ENCODE measurements at regions not wholly inside any gene's neighbourhood (a gene's known extent, or its start where the extent isn't known, plus 50 kb on each side); places are given as distances from the start of the nearest gene placed in this dataset.

DNA sequence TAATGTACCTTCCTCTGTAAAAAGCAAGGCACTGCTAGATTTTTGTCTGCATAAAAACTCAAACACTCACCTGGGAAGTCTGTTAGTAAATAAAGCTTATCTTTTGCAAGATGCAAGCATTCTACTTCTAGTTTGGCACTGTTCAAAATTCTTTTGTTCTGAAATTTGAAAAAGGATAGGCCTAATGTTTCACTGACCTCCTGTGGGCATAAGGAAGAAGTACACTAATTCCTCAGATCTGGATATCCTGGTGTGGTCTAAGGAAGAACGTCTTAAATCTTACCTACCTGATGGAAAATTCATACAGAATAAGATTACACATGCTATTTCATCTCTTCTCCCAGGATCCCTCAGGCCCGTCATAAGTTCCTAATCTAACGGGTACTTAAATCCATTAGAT, 93.5 kb upstream of the CAMK1G start:
- no peaks in the 10 kb centered on the region for H3K79me2 ChIP-seq (ENCODE audit: insufficient read depth, low read length)
- DNase-seq (ENCODE audit: low read depth) (peak; percentile 9), FAIRE-seq (peak; percentile 50)
- no peaks in the 10 kb centered on the region for H3K27me3 ChIP-seq (ENCODE audit: insufficient read depth, low read length)
- H3K4me2 ChIP-seq (ENCODE audit: low read length) = no peak overlapping the region
- H3K27me3 Mint-ChIP-seq (ENCODE audit: low read depth, unreplicated experiment) = no peaks in the 10 kb centered on the region
- H3K36me3 Mint-ChIP-seq (ENCODE audit: low read depth, unreplicated experiment) = no peaks in the 10 kb centered on the region
- peaks cover 5% of the 10 kb centered on the region for H3K4me1 ChIP-seq (ENCODE audit: insufficient read depth, low read length)
- no peaks in the 10 kb centered on the region for H4K20me1 ChIP-seq (ENCODE audit: insufficient read depth, low read length)
- peaks cover 11% of the 10 kb centered on the region for H3K4me1 Mint-ChIP-seq (ENCODE audit: low read depth, unreplicated experiment)
- H3K36me3 ChIP-seq (ENCODE audit: insufficient read depth, low read length) = no peaks in the 10 kb centered on the region
- H3K4me3 ChIP-seq (ENCODE audit: insufficient read depth, low read depth, low read length) = no peak overlapping the region
- H3K27ac Mint-ChIP-seq (ENCODE audit: unreplicated experiment) = no peak overlapping the region
- no peak overlapping the region for H2AFZ ChIP-seq (ENCODE audit: low read depth, low read length)
- H3K27ac ChIP-seq (ENCODE audit: low read depth, low read length) = no peak overlapping the region
- no peaks in the 10 kb centered on the region for H3K9me3 ChIP-seq (ENCODE audit: insufficient read depth, low read depth, low read length)
- no peak for TF ChIP-seq EZH2 (IDR thresholded peaks at IDR 0.05; ENCODE audit: insufficient read depth, low read length)
- TF ChIP-seq, protein P1, sequence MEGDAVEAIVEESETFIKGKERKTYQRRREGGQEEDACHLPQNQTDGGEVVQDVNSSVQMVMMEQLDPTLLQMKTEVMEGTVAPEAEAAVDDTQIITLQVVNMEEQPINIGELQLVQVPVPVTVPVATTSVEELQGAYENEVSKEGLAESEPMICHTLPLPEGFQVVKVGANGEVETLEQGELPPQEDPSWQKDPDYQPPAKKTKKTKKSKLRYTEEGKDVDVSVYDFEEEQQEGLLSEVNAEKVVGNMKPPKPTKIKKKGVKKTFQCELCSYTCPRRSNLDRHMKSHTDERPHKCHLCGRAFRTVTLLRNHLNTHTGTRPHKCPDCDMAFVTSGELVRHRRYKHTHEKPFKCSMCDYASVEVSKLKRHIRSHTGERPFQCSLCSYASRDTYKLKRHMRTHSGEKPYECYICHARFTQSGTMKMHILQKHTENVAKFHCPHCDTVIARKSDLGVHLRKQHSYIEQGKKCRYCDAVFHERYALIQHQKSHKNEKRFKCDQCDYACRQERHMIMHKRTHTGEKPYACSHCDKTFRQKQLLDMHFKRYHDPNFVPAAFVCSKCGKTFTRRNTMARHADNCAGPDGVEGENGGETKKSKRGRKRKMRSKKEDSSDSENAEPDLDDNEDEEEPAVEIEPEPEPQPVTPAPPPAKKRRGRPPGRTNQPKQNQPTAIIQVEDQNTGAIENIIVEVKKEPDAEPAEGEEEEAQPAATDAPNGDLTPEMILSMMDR (IDR thresholded peaks at IDR 0.05; ENCODE audit: insufficient read depth, low read depth, low read length) = peak; percentile 65
- peaks cover 2% of the 10 kb centered on the region for H3K9me3 Mint-ChIP-seq (ENCODE audit: unreplicated experiment)
- H3K9ac ChIP-seq (ENCODE audit: low read length) = no peak overlapping the region
- no peak overlapping the region for H3K4me3 Mint-ChIP-seq (ENCODE audit: unreplicated experiment)

DNA sequence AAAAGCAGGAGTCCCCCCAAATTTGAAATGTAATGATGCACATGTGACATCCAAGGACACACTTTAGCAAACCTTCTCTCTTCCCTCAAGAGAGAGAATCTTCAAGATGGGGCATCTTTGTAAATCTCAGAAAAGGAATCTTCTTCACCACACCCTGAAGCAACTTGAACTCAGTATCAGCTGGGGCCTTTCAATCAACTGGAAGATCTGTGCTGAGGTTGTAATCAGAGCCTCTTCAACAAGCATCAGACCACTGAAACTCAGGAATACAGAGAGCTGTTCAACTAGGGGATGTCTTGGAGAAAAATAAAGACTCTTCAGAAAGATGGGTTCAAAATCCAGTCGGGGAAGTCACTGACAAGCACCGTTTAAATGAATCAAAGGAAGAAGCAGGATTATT, 92.5 kb upstream of the CAMK1G start:
- no peak for DNase-seq (ENCODE audit: low read depth)
- no peak overlapping the region for H2AFZ ChIP-seq (ENCODE audit: low read depth, low read length)
- H3K4me1 Mint-ChIP-seq (ENCODE audit: low read depth, unreplicated experiment) = peaks cover 11% of the 10 kb centered on the region
- H3K4me3 ChIP-seq (ENCODE audit: insufficient read depth, low read depth, low read length) = no peak overlapping the region
- H3K27ac ChIP-seq (ENCODE audit: low read depth, low read length) = no peak overlapping the region
- H3K79me2 ChIP-seq (ENCODE audit: insufficient read depth, low read length) = no peaks in the 10 kb centered on the region
- no peaks in the 10 kb centered on the region for H3K27me3 Mint-ChIP-seq (ENCODE audit: low read depth, unreplicated experiment)
- no peak overlapping the region for H3K9ac ChIP-seq (ENCODE audit: low read length)
- no peaks in the 10 kb centered on the region for H3K36me3 ChIP-seq (ENCODE audit: insufficient read depth, low read length)
- H3K4me3 Mint-ChIP-seq (ENCODE audit: unreplicated experiment) = no peak overlapping the region
- H4K20me1 ChIP-seq (ENCODE audit: insufficient read depth, low read length) = no peaks in the 10 kb centered on the region
- no peaks in the 10 kb centered on the region for H3K27me3 ChIP-seq (ENCODE audit: insufficient read depth, low read length)
- H3K27ac Mint-ChIP-seq (ENCODE audit: unreplicated experiment) = no peak overlapping the region
- H3K4me2 ChIP-seq (ENCODE audit: low read length) = no peak overlapping the region
- no peaks in the 10 kb centered on the region for H3K36me3 Mint-ChIP-seq (ENCODE audit: low read depth, unreplicated experiment)
- H3K4me1 ChIP-seq (ENCODE audit: insufficient read depth, low read length) = peaks cover 5% of the 10 kb centered on the region
- FAIRE-seq = no peak
- H3K9me3 Mint-ChIP-seq (ENCODE audit: unreplicated experiment) = peaks cover 2% of the 10 kb centered on the region
- no peaks in the 10 kb centered on the region for H3K9me3 ChIP-seq (ENCODE audit: insufficient read depth, low read depth, low read length)
- no peak for TF ChIP-seq EZH2 (IDR thresholded peaks at IDR 0.05; ENCODE audit: insufficient read depth, low read length)
- TF ChIP-seq, protein P1 (IDR thresholded peaks at IDR 0.05; ENCODE audit: insufficient read depth, low read depth, low read length) = no peak

DNA sequence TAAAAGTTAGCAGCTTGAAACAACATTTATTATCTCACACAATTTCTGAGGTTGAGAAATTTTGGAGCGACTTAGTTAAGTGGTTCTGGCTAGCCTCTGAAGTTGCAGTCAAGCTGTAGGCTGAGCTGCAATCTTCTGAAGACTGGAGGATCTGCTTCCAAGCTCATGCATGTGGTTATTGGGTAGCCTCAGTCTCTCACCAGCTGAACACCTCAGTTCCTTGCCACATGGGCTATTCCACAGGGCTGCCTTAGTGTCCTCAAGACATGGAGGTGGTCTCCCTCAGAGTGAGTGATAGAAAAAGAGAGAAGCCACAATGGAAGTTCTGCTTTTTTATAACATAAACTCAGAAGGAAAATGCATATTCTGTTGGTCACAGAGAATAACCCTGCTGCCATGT, 92.0 kb upstream of the CAMK1G start:
- no peaks in the 10 kb centered on the region for H3K36me3 ChIP-seq (ENCODE audit: insufficient read depth, low read length)
- no peaks in the 10 kb centered on the region for H3K9me3 ChIP-seq (ENCODE audit: insufficient read depth, low read depth, low read length)
- peaks cover 11% of the 10 kb centered on the region for H3K4me1 Mint-ChIP-seq (ENCODE audit: low read depth, unreplicated experiment)
- TF ChIP-seq, protein P1 (IDR thresholded peaks at IDR 0.05; ENCODE audit: insufficient read depth, low read depth, low read length) = no peak
- TF ChIP-seq EZH2 (IDR thresholded peaks at IDR 0.05; ENCODE audit: insufficient read depth, low read length) = no peak
- no peak overlapping the region for H3K4me3 Mint-ChIP-seq (ENCODE audit: unreplicated experiment)
- no peaks in the 10 kb centered on the region for H3K27me3 Mint-ChIP-seq (ENCODE audit: low read depth, unreplicated experiment)
- no peaks in the 10 kb centered on the region for H4K20me1 ChIP-seq (ENCODE audit: insufficient read depth, low read length)
- no peak overlapping the region for H3K4me3 ChIP-seq (ENCODE audit: insufficient read depth, low read depth, low read length)
- H3K4me1 ChIP-seq (ENCODE audit: insufficient read depth, low read length) = peaks cover 5% of the 10 kb centered on the region
- no peak overlapping the region for H3K27ac ChIP-seq (ENCODE audit: low read depth, low read length)
- FAIRE-seq (no peak), DNase-seq (ENCODE audit: low read depth) (no peak)
- H3K9me3 Mint-ChIP-seq (ENCODE audit: unreplicated experiment) = peaks cover 2% of the 10 kb centered on the region
- no peak overlapping the region for H3K4me2 ChIP-seq (ENCODE audit: low read length)
- H3K27me3 ChIP-seq (ENCODE audit: insufficient read depth, low read length) = no peaks in the 10 kb centered on the region
- H3K36me3 Mint-ChIP-seq (ENCODE audit: low read depth, unreplicated experiment) = no peaks in the 10 kb centered on the region
- no peak overlapping the region for H3K9ac ChIP-seq (ENCODE audit: low read length)
- H3K79me2 ChIP-seq (ENCODE audit: insufficient read depth, low read length) = no peaks in the 10 kb centered on the region
- no peak overlapping the region for H2AFZ ChIP-seq (ENCODE audit: low read depth, low read length)
- H3K27ac Mint-ChIP-seq (ENCODE audit: unreplicated experiment) = no peak overlapping the region
